Fibroblast of villous mesenchyme (primary cell): ENCODE measurements at regions not wholly inside any gene's neighbourhood (a gene's known extent, or its start where the extent isn't known, plus 50 kb on each side); places are given as distances from the start of the nearest gene placed in this dataset.

ENCODE experiments used
- DNase-seq: peaks from one replicate; pipeline ENCODE4 v3.0.0-alpha.2; 2010; ENCODE audit warnings: low read depth
- H3K4me3 ChIP-seq: 2 replicates; pipeline ENCODE4 v1.5.1; 2011; ENCODE audit warnings: low read depth, mild to moderate bottlenecking, low read length
- CTCF ChIP-seq: IDR thresholded peaks from 2 replicates; pipeline ENCODE4 v1.5.1; 2012; ENCODE audit warnings: low read depth, mild to moderate bottlenecking, low read length; ENCODE audit not compliant: insufficient read depth

GRCh38 chr2:122993592-122993991 lies 1031.5 kb upstream of the CNTNAP5 start:
- no peak for TF ChIP-seq CTCF
- no peak for DNase-seq
- H3K4me3 ChIP-seq: no peak overlapping the region

- no peak for TF ChIP-seq CTCF
- no peak for DNase-seq
- H3K4me3 ChIP-seq: no peak overlapping the region
Measured at GRCh38 chr2:122999258-122999657, 1025.8 kb upstream of the CNTNAP5 start.

DNA sequence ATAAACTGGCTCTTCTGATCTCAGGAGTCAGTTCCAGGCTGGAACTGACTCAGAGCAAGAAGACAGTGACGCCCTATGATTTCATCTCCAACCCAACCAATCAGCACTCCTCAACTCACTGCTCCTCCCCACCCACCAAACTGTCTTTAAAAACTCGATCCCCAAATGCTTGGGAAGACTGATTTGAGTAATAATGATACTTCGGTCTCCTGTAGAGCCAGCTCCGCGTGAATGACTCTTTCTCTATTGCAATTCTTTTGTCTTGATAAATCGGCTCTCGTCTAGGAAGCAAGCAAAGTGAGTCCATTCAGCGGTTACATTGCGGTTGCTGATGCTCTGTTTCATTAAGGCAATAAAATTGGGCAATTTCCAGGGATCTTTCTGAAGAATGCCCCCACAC lies 1025.3 kb upstream of the CNTNAP5 start:
- no peak for TF ChIP-seq CTCF
- no peak for DNase-seq
- no peak overlapping the region for H3K4me3 ChIP-seq

- no peak overlapping the region for H3K4me3 ChIP-seq
- no peak for TF ChIP-seq CTCF
- no peak for DNase-seq
Measured at GRCh38 chr2:123002660-123003248, 1022.3 kb upstream of the CNTNAP5 start.

DNA sequence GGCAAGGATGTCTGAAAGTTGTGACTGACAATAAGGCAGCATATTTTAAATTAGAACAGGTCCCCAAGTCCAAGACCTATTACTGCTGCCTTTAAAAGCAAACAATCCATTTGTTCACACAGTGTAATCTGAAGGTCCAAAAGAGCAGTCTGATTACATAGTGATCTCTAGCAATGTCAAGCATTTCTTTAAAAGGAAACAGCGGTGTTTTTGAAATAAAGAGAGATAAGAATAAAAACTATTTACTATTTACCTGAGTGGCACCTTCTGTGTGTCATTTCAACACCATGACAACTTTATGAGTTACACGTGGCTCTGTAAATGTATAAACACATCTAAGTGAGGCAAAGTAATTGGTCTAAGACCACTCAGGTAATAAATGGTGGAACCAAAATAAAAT lies 1009.9 kb upstream of the CNTNAP5 start:
- DNase-seq: no peak
- no peak for TF ChIP-seq CTCF

GRCh38 chr2:123035541-123035940 lies 989.5 kb upstream of the CNTNAP5 start:
- TF ChIP-seq CTCF: no peak
- H3K4me3 ChIP-seq: no peak overlapping the region

More for the DNA sequence above, 1009.9 kb upstream of the CNTNAP5 start:
- H3K4me3 ChIP-seq: no peak overlapping the region

DNA sequence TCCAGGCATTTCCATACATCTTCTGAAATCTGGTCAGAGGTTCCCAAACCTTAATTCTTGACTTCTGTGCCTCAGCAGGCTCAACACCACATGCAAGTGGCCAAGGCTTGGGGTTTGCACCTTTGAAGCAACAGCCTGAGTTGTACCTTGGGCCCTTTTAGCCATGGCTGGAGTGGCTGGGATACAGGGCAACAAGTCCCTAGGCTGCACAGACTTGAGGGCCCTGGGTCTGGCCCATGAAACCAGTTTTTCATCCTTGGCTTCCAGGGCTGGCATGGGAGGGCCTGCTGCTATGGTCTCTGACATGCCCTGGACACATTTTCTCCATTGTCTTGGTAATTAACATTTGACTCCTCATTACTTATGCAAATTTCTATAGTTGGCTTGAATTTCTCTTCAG lies 988.8 kb upstream of the CNTNAP5 start:
- TF ChIP-seq CTCF: no peak
- H3K4me3 ChIP-seq: no peak overlapping the region
- no peak for DNase-seq

More at GRCh38 chr2:123035541-123035940, 989.5 kb upstream of the CNTNAP5 start:
- DNase-seq: no peak
